GM19324 (cell line): ENCODE measurements at regions not wholly inside any gene's neighbourhood (a gene's known extent, or its start where the extent isn't known, plus 50 kb on each side); places are given as distances from the start of the nearest gene placed in this dataset.

Experiments used
- ATAC-seq: cut with Tn5 transposase; IDR thresholded peaks from one replicate; pipeline ENCODE4 v1.9.1; 2021; ENCODE audit warnings: mild to moderate bottlenecking, moderate library complexity; ENCODE audit not compliant: unreplicated experiment, low FRiP score

- no peak for ATAC-seq
These were observed 52.5 kb upstream of the C9orf72 start for GRCh38 chr9:27625751-27626150.

GRCh38 chr9:27626244-27627187, 53.2 kb upstream of the C9orf72 start:
- ATAC-seq = no peak

- no peak for ATAC-seq
These were observed 53.9 kb upstream of the C9orf72 start for GRCh38 chr9:27627188-27627564.

DNA sequence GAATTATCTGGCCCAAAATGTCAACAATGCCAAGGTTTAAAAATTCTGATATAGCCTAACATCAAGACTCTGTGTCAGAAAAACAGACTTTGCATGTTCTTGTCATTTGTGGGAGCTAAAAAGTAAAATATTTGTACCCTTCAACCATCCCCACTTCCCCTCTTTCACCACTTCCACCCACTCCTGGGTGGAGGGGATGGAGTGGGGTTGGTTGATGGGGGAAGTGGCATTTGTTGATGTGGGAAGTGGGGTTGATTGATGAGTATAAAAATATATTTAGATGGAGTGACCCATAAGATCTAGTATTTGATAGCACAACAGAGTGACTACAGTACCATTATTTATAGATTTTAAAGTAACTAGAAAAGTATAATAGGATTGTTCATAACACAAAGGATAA, 55.0 kb upstream of the C9orf72 start:
- no peak for ATAC-seq

- no peak for ATAC-seq
These were observed 56.1 kb upstream of the C9orf72 start for GRCh38 chr9:27629425-27629824.

DNA sequence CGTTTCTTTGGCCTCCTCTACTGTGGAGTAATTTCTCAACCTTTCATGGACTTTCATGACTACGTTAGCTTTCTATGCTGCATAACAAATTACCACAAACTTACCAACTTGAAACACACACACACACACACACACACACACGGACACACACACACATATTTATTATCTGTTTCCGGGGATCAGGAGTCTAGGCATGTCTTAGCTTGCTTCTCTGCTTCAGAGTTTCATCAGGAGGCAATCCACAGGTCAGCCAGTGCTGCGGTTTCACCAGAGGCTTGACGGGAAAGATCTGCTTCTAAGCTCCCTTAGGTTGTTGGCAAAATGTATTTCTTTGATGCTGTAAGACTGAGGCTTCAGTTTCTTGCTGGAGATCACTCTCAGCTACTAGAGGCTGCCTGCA, 59.0 kb upstream of the C9orf72 start:
- no peak for ATAC-seq

- ATAC-seq = no peak
These were observed 60.5 kb upstream of the C9orf72 start for GRCh38 chr9:27633764-27634163.

DNA sequence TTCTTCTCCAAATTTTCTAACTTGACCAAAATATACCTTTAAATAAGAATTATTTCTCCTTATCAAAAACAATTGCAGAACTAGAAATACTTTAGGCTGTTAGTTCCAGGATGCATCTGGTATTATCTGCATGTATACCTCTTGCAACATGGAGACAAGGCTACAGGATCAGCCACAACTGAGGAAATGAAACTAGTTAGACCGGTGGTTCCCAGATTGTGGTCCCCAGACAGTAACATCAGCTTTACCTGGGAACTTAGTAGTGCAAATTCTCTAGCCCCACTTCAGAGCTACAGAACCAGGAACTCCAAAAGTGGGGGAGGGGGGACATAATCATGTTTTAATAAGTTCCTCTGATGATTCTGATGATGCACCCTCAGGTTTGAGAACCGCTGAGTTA, 61.6 kb upstream of the C9orf72 start:
- no peak for ATAC-seq

- ATAC-seq = no peak
These were observed 65.4 kb upstream of the C9orf72 start for GRCh38 chr9:27638716-27639115.

DNA sequence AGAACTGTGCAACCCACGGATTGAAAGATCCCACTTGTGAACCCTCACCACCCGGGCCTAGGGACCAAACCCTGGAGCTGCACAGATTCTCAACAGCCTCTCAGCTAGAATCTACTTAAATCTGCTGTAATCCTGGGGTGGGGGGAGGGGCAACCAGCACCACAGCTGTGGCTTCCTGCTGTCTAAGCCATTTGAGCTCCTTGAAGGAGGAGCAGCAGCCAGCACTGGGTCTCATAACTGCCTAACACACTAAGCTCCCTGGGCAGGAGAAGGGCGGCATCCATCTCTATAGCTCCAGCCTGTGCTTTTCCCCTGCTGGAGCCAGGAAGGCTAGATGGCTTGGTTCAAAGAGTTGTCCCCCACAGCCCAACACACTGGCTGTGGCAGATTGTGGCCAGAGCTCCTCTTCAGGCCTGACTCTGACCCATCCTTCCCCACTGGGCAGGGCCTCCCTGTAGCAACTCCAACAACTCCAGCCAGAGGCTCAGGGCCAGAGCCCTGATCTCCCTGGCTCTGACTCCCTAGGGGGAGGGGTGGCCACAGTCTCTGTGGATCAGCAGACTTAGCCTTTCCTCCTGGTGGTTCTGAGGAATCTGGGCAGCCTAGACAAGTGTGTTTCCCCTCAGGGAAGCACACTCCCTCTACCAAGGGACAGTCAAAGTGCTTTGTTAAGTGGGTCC, 72.0 kb upstream of the C9orf72 start:
- ATAC-seq = no peak

GRCh38 chr9:27653246-27653645, 80.0 kb upstream of the C9orf72 start:
- ATAC-seq = no peak

- no peak for ATAC-seq
These were observed 80.7 kb upstream of the C9orf72 start for GRCh38 chr9:27653957-27654356.

- no peak for ATAC-seq
These were observed 81.5 kb upstream of the C9orf72 start for GRCh38 chr9:27654629-27655285.

DNA sequence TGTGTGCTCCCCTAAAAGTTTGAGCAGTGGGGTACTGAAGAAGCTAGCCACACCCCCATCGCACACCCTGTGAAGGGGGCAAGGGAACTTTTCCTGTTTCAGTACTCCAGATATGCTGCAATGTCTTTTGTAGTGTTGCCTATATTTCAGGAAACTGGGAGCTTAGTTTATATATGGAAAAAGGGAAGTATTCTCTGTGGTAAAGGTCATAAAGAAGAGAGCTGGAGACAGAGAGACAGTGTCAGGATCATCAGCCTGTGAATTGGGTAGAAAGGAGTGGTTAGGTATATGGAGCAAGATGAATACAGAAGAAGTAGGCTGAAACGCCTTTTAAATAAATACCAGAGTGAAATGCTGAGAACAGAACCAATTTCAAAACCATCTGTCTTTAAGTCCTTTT, 82.2 kb upstream of the C9orf72 start:
- ATAC-seq = no peak

DNA sequence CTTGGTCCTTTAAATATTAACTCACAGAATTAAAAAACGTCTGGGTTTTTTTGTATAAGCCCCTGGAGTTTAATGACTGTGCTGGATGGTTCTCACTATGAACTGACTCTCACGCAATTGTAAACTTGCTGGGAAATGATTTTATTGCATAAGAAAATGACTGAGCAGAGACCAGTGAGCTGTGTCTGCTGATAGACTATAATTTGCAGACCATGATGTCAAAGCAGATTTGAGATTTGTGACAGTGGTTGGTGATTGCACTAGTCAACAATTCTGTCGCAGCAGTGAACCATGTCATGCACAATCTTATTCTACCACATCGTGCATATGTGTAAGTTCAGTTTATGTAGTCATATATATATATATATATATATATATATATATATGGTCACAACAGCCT, 85.7 kb upstream of the C9orf72 start:
- no peak for ATAC-seq

DNA sequence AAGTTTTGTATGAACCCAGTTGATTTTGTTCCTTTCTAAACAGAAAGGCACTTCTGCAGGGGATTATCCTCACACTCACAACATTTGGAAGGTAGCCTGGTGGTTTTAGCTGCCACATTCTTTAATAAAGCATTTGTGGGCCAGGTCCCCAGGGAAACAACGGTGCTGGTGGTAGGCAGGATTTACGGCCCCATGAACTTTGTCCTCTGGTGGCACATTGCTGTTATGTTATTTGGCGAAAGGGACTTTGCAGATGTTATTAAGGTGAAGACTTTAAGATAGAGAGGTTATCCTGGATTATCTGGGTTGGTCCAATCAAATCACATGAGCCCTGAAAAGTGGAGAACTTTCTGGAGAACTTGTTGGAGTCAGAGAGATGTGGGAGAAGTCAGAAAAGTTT, 86.3 kb upstream of the C9orf72 start:
- no peak for ATAC-seq

DNA sequence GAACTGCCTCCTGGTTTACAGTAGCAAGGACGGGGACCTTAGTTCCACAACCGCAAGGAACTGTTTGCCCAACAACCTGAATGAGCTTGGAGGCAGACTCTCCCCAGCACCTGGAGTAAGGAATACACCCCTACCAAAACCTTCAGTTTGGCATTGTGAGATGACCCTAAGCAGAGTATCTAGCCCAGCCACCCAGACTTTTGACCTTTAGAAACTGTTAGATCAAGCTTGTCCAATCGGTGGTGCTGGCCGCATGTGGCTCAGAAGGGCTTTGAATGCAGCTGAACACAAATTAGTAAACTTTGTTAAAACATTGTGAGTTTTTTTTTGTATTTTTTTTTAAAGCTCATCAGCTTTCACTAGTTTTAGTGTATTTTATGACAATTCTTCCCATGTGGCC, 86.9 kb upstream of the C9orf72 start:
- ATAC-seq = no peak

DNA sequence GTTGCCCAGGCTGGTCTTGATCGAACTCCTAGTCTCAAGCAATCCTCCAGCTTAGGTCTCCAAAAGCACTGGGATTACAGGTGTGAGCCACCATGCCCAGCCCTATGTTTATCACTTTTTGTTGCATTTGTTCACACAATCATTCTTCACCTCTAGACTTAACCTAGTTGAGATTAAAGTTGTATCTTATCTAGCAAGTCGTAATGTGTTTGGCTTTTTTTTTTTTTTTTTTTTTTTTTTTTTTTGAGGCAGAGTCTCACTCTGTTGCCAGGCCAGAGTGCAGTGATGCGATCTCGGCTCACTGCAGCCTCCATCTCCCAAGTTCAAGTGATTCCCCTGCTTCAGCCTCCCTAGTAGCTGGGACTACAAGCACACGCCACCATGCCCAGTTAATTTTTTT, 90.2 kb upstream of the C9orf72 start:
- ATAC-seq = no peak

- ATAC-seq = no peak
These were observed 91.0 kb upstream of the C9orf72 start for GRCh38 chr9:27664121-27664779.

DNA sequence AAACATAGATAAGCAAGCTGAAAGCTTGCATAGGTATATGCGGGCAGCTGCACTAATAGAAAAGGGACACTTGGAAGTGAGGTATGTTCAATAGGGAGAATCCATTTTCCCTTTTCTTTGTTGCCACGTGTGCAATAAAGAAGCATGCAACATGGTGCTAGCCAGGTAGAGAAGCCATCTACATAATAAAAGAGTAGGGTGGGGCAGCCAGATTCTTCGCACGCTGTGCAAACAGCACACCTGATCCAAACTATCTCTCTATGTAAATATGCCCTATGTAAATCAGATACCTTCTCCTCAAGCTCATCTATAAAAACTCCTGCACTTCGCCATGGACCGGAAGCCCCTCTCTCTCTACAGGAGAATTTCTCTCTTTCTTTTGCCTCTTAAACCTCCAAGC, 91.9 kb upstream of the C9orf72 start:
- ATAC-seq = no peak

DNA sequence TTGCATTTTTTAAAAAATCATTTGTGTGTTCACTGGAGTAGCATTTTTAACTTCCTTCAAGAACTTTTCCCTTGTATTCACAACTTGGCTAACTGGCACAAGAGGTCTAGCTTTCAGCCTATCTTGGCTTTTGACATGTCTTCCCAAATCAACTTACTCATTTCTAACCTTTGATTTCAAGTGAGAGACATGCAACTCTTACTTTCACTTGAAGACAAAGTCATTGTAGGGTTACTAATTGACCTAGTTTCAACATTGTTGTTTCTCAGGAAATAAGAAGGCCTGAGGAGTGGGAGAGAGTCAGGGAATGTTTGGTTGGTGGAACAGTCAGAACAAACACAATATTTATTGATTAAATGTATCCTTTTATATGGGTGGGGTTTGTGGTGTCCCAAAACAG, 95.0 kb upstream of the C9orf72 start:
- ATAC-seq = no peak
